AG09319 (cell line): ENCODE measurements at regions not wholly inside any gene's neighbourhood (a gene's known extent, or its start where the extent isn't known, plus 50 kb on each side); places are given as distances from the start of the nearest gene placed in this dataset.

ENCODE experiments used
- DNase-seq: peaks from one replicate; pipeline ENCODE4 v3.0.0-alpha.2; 2010; ENCODE audit warnings: low read depth; ENCODE audit errors: extremely low read depth
- CTCF ChIP-seq: IDR thresholded peaks from 2 replicates; pipeline ENCODE4 v1.5.1; 2011; ENCODE audit warnings: low read depth, mild to moderate bottlenecking, inconsistent platforms, low read length, moderate library complexity

DNA sequence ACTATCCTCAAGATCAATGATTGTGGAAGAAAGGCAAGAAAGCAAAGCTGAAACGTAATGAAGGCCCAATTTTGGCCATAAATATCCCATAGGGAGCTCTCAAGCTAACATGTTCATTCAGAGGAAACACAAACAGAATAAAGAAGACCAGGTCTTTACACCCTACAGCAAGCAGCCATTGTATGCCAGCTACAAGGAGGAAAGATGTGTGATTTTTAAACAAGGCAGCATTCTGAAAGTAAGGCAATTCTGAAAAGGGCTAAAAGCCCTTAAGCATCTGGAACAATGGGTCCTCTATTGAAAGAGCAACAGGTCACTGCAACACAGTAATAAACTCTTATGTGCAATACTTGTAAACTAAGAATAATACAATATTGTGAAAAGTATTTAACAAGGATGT lies 1002.4 kb downstream of the SLITRK1 start:
- DNase-seq = no peak
- TF ChIP-seq CTCF = no peak

DNA sequence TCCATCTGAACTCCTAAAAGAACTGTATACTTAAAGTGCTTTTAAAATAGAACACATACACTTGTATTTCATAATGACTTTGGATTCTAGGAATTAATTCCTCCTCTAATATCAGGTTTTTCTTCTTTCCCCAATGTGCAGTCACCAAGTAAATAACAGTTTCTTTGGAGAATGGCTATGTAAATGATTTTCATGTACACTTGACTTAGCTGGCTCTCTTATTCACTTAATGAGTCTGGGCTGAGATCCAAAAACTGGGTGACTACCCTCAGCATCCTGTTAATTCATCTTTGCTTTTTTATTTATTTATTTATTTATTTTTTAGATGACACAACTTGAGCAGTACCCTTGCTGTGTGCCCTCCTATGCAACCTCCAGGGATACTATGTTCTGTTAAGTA lies 1003.7 kb downstream of the SLITRK1 start:
- no peak for TF ChIP-seq CTCF
- DNase-seq = no peak

DNA sequence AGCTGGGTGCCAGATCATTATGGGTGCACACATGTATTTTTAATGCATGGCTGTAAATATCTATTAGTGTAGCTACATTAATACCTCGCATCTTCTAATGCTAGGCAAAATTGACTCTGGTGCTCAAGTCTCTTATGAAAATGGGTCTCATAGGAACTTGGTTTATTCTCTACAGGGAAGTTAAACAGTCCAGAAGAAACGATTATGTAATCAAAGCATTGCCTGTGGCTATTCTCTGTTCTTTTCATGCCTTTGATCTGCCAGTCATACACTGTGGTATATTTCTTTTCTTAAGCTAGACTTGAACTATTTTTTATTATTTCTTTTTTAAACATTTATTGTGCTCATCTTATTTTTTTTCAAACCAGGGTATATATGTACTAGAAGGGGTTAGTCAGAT lies 1015.0 kb downstream of the SLITRK1 start:
- DNase-seq = no peak
- no peak for TF ChIP-seq CTCF

DNA sequence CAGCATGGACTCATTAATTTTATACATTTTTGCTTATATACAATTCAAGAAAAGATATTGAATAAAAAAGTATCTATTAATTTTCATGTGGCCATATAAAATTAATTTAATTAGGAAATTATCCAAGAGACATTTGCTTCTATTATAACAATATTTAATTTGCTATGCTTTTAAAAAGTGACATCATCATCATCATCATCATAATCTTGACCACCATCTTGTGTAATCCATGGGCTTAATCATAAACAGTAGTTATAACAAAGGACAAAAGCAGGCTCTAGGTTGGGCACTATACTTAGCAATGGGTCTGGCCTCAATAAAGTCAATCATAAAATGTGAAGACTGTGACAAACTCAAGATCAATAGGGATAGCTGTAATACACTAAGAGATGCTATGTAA lies 1031.6 kb downstream of the SLITRK1 start:
- no peak for DNase-seq
- TF ChIP-seq CTCF = no peak

DNA sequence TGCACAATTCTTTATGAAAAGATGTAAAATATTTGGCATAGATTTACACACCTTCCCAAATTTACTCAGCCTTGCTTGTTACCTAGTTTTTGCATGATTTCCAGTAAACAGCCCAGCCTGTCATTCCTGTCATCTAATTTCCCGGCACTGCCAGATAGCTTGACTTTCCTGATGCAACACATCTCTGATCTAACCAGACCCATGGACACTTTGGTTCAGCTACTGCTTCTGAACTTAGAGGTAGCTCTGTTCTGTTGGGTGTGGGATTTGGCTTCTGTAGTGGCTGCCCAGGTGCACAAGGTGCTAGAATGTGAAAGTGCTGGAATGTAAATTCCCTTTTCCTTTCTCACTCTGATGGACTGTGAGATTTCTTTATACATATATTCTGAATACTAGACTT lies 1033.5 kb downstream of the SLITRK1 start:
- DNase-seq = no peak
- TF ChIP-seq CTCF = no peak

- no peak for DNase-seq
- TF ChIP-seq CTCF = no peak
These were observed 1034.7 kb downstream of the SLITRK1 start for GRCh38 chr13:82847595-82847994.

DNA sequence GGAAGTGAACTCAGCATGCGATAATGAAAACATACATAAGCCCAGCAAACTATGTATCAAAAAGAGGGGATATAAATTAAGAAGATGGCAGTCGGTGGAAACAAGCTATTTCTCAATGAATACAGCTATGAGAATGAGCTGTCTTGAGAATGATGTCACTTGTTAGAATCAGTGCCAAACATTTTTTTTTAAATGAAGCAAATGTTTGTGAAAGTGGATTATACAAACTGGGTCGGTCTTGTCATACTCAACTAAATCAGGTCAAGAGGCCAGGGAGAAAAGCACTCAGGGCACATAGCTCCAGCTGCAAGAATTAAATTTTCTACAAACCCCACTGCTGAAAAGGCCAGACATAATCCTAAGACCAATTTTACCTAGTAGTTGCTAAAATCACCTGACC lies 1048.4 kb downstream of the SLITRK1 start:
- TF ChIP-seq CTCF = no peak
- no peak for DNase-seq

GRCh38 chr13:82829040-82829439 lies 1053.2 kb downstream of the SLITRK1 start:
- DNase-seq = no peak
- no peak for TF ChIP-seq CTCF
